ENCODE measurements at regions not wholly inside any gene's neighbourhood (a gene's known extent, or its start where the extent isn't known, plus 50 kb on each side); places are given as distances from the start of the nearest gene placed in this dataset.

- TF ChIP-seq RCOR1 (conservative IDR thresholded peaks at IDR 0.05; ENCODE audit: low read depth, low read length) (no peak), CTCF (IDR thresholded peaks at IDR 0.05 in 2 of 3, conservative IDR thresholded peaks at IDR 0.05 in 1 of 3; ENCODE audit: control insufficient read depth in 2 of 3, extremely low read depth in 1 of 3, insufficient read depth in 1 of 3, low read depth in 3 of 3, low read length in 3 of 3) (no peak)
Measured at GRCh38 chr2:66789741-66790140, 354.8 kb downstream of the MEIS1 start.

Data from GM12878 (cell line).